ENCODE measurements at regions not wholly inside any gene's neighbourhood (a gene's known extent, or its start where the extent isn't known, plus 50 kb on each side); places are given as distances from the start of the nearest gene placed in this dataset.

DNA sequence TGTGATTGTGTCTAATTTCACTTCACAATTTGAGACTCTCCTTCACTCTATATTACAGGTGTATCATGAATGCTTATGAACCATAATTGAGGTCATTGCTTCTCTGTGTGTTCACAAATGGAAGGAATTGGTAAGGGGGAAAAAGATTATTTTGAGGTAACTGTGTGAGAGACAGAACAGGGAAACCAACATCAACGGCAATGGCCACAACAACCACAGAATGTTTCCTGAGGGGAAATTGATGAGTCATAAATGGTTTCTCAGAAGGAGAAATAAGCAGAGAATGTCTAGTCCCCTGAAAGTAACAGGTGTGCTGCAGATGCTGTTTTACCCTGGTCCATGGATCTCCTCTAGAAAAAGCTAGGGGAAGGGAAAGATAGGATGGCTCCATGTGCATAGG is 361.2 kb upstream of the GALNT5 start:
- no peaks in the 10 kb centered on the region for H4K20me1 ChIP-seq (ENCODE audit: low read depth, low read length)
- no peaks in the 10 kb centered on the region for H3K27me3 ChIP-seq (ENCODE audit: low read length)
- no peaks in the 10 kb centered on the region for H3K79me2 ChIP-seq (ENCODE audit: insufficient read depth, low read length)
- H3K27ac ChIP-seq (ENCODE audit: low read depth, low read length): no peak overlapping the region
- no peak overlapping the region for H3K9ac ChIP-seq (ENCODE audit: low read length)
- H3K9me3 ChIP-seq (ENCODE audit: insufficient read depth, low read length): no peaks in the 10 kb centered on the region
- H3K4me2 ChIP-seq (ENCODE audit: low read depth, low read length, poor library complexity, severe bottlenecking): no peak overlapping the region
- no peaks in the 10 kb centered on the region for H3K36me3 ChIP-seq (ENCODE audit: low read length)
- no peak for TF ChIP-seq EZH2phosphoT487 (conservative IDR thresholded peaks at IDR 0.05; ENCODE audit: low read length)
- no peak for TF ChIP-seq CTCF (IDR thresholded peaks at IDR 0.05; ENCODE audit: insufficient read depth, low read length, poor library complexity, severe bottlenecking)
- H3K9me2 ChIP-seq (replicated peaks; ENCODE audit: insufficient read depth, low read length): no peaks in the 10 kb centered on the region; the same call in 1 of the 2 replicates
- no peak overlapping the region for H2AFZ ChIP-seq (ENCODE audit: low read depth, low read length, severe bottlenecking)
- H3F3A ChIP-seq (ENCODE audit: insufficient read depth): no peaks in the 10 kb centered on the region
- H3K4me3 ChIP-seq (ENCODE audit: insufficient read depth, low read length, poor library complexity, severe bottlenecking): no peak overlapping the region

GRCh38 chr2:156897548-156897947 is 360.0 kb upstream of the GALNT5 start:
- Histone ChIP-seq H2AFZ (ENCODE audit: low read depth, low read length, severe bottlenecking) (no peak overlapping the region), H3K9me2 (replicated peaks; ENCODE audit: insufficient read depth, low read length) (no peaks in the 10 kb centered on the region; the same call in 1 of the 2 replicates), H3K4me3 (ENCODE audit: insufficient read depth, low read length, poor library complexity, severe bottlenecking) (no peak overlapping the region), H3K27ac (ENCODE audit: low read depth, low read length) (no peak overlapping the region), H3K9ac (ENCODE audit: low read length) (no peak overlapping the region), H3K4me2 (ENCODE audit: low read depth, low read length, poor library complexity, severe bottlenecking) (no peak overlapping the region), H3K36me3 (ENCODE audit: low read length) (no peaks in the 10 kb centered on the region), H4K20me1 (ENCODE audit: low read depth, low read length) (no peaks in the 10 kb centered on the region), H3K27me3 (ENCODE audit: low read length) (no peaks in the 10 kb centered on the region), H3K9me3 (ENCODE audit: insufficient read depth, low read length) (no peaks in the 10 kb centered on the region), H3F3A (ENCODE audit: insufficient read depth) (no peaks in the 10 kb centered on the region), H3K79me2 (ENCODE audit: insufficient read depth, low read length) (no peaks in the 10 kb centered on the region)
- no peak for TF ChIP-seq EZH2phosphoT487 (conservative IDR thresholded peaks at IDR 0.05; ENCODE audit: low read length)
- no peak for TF ChIP-seq CTCF (IDR thresholded peaks at IDR 0.05; ENCODE audit: insufficient read depth, low read length, poor library complexity, severe bottlenecking)

GRCh38 chr2:156901373-156902031 is 356.0 kb upstream of the GALNT5 start:
- Histone ChIP-seq H4K20me1 (ENCODE audit: low read depth, low read length) (no peaks in the 10 kb centered on the region), H3K27me3 (ENCODE audit: low read length) (no peaks in the 10 kb centered on the region), H3K27ac (ENCODE audit: low read depth, low read length) (no peak overlapping the region), H3F3A (ENCODE audit: insufficient read depth) (no peaks in the 10 kb centered on the region), H3K9ac (ENCODE audit: low read length) (no peak overlapping the region), H2AFZ (ENCODE audit: low read depth, low read length, severe bottlenecking) (no peak overlapping the region), H3K36me3 (ENCODE audit: low read length) (no peaks in the 10 kb centered on the region), H3K79me2 (ENCODE audit: insufficient read depth, low read length) (no peaks in the 10 kb centered on the region), H3K4me2 (ENCODE audit: low read depth, low read length, poor library complexity, severe bottlenecking) (no peak overlapping the region), H3K9me3 (ENCODE audit: insufficient read depth, low read length) (no peaks in the 10 kb centered on the region), H3K4me3 (ENCODE audit: insufficient read depth, low read length, poor library complexity, severe bottlenecking) (no peak overlapping the region), H3K9me2 (replicated peaks; ENCODE audit: insufficient read depth, low read length) (no peaks in the 10 kb centered on the region; the same call in 1 of the 2 replicates)
- no peak for TF ChIP-seq EZH2phosphoT487 (conservative IDR thresholded peaks at IDR 0.05; ENCODE audit: low read length)
- no peak for TF ChIP-seq CTCF (IDR thresholded peaks at IDR 0.05; ENCODE audit: insufficient read depth, low read length, poor library complexity, severe bottlenecking)

Measured in SU-DHL-6 (cell line).